NCI-H2196 (cell line): ENCODE measurements at regions not wholly inside any gene's neighbourhood (a gene's known extent, or its start where the extent isn't known, plus 50 kb on each side); places are given as distances from the start of the nearest gene placed in this dataset.

ENCODE experiments used
- DNase-seq: peaks from one replicate; lab custom pipeline; 2025; ENCODE audit not compliant: unreplicated experiment; lab: John Stamatoyannopoulos, UW

DNA sequence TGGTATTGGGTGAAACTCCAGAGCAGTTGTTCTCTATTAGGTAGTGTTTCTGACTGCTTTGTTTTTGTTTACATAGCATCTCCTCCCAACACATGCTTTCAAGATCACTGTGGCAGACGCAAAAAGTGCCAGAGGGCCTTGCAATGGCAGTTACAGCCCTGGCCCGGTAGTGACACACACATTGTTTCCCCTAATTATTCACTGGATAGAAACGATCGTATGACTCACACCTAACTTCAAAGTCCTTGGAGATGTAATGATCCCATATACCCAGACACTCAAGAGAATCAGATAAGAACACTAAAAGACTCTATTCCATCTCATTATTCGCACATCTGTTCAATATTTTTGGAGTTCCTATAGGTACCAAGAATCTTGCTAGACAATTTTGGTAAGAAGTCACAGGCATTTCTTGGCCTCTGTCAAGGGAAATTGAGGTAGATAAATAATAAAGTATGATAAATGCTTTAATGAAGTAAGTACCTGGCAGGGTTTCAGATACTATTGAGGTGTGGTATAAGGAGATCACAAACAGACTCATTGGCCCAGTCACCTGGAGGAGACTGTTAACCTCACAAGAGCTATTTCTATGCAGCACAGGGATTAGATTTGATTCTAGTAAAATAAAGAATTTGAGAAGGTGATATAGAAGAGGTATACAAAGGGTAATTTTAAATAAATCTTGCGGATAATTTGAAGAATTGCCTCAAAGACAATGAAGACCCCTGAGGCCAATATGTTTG is 485.3 kb downstream of the SLITRK6 start:
- peak; percentile 13 for DNase-seq

DNA sequence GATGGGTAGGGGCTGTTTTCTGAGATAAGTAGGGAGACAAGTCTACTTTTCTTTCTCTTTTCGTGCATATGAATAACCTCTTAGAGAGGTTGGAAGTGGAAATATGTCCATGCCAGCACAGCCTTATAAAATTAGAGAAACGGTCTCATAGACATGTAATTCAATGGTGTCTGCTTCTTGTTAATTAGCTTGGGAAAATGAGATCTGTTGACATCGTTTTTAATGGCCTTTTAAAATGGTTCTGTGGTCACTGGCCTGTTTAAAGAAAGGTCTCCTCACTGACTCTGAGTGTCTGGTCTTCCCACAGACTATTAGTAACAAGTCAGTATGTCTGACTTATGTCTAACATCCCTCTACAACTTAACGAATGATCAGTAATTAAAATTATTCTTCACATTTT is 487.1 kb downstream of the SLITRK6 start:
- DNase-seq, result no peak

DNA sequence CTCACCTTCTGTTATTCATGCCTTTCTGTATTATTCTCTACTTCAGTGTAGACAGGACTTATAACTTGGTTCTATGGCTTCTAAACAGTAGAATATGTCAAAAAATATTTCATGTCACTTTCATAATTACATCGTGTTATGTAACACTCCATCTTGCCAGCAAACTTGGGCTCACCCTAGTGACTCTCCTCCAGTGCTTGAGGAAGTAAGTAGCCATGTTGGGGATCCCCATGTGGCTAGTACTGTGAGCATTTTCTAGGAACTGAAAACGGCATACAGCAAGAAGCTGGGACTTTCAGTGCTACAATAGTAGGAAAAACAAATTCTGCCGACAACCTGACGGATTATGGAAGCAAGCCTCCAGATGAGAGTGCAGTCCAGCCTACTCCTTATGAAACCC is 495.6 kb downstream of the SLITRK6 start:
- DNase-seq, result no peak

DNA sequence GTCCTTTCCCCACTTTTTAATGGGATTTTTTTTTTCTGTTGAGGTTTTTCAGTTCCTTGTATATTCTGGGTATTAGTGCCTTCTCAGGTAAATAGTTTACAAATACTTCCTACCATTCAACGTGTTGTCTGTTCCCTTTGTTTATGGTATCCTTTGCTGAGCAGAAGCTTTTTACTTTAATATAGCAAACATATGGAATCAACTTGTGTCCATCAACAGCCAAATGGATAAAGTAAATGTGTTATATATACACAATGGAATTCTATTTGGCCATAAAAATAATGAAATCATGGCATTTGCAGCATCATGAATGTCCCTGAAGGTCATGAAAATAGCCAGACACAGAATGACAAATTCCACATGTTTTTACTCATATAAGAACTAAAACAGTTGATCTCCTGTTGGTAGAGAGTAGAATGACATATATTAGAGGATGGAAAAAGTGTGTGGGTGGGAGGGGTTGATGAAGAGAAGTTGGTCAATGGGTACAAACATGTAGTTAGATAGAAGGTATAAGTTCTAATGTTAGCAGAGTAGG is 500.8 kb downstream of the SLITRK6 start:
- no peak for DNase-seq

DNA sequence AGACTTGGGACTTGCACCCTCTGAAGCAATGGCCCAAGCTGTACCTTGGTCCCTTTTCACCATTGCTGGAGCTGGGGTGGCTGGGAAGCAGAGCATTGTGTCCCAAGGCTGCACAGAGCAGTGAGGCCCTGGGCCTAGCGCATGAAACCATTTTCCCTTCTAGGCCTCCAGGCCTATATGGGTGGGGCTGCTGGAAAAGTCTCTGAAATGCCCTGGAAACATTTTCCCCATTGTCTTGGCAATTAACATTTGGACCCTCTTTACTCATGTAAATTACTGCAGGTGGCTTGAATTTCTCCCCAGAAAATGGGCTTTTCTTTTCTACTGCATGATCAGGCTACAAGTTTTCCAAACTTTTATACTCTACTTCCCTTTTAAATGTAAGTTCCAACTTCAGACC is 510.5 kb downstream of the SLITRK6 start:
- DNase-seq, result no peak

DNA sequence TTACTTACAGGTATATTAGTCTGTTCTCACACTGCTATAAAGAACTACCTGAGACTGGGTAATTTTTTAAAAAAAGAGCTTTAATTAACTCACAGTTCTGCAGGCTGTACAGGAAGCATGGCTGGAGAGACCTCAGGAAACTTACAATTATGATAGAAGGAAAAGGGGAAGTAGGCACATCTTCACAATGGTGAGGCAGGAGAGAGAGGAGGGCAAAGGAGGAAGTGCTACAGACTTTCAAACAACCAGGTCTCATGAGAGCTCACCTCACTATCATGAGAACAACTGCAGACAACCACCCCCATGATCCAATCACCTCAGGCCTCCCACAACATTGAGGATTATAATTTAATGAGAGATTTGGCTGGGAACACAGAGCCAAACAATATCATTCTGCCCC is 511.7 kb downstream of the SLITRK6 start:
- no peak for DNase-seq

DNA sequence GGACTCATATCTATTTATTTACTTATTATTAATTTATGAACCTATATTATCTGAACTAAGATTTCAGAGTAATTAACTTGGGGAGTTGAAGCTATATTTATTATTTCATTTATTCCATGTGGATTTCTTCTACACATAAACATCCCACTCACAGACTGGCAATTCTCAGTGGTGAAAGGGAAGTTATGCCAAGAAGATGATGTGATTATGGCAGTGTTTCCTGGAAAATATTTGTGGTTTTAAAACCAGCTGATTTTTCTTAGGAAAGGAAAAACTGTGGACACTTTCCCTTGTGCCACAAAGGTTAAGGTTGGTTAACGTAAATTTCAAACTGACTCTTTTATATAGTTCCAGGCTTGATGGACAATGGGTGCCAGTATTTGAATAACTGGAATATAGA is 513.1 kb downstream of the SLITRK6 start:
- DNase-seq, result no peak

DNA sequence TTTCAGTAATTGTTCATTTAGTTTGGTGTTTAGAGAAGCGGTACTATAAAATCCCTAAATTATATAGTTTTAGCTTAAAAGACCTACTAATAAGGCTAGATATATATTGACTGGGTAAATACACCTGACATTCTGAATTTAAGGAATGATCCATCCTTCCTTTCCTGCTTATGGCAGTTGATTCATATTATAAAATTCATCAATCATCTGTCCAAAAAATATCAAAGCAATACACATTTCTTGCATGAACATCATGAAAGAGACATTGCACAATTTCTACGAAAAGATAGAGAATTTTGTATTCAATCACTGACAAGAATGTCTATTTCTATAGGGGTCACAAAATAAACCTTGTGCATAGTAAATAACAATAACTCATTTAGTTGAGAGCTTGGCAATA is 514.9 kb downstream of the SLITRK6 start:
- DNase-seq, result no peak

DNA sequence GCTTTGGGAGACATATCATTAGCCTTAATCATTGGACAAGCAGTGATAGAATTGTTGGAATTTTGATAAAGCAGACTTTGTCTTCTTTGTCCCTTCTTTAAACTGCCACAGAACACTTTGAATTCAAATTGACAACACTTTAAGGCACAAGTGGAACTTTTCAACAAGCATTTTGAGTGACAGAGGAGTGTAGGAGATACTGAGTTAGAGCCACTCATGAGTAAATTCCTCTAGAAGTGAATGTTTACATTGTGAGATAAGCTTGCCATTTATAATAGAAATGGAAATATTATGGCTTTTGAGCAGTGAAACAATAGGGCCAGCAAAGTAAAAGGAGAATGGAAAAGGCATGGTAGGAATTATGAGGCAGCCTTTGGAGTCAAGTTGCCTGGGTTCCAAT is 515.8 kb downstream of the SLITRK6 start:
- no peak for DNase-seq

DNA sequence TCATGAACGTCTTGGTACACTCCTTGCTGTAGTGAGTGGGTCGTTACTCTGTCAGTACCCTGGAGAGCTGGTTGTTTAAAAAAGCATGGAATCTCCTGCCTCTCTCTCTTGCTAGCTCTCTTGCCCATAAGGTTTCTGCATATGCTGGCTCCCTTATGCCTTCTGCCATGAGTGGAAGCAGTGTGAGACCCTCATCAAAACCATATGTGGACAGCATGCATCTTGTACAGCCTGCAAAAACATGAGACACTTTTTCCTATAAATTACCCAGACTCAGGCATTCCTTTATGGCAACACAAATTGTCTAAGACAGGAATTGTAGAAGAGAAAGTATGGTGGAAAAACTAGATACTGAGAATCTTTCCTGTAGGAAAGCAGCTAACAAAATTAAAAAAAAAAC is 516.3 kb downstream of the SLITRK6 start:
- no peak for DNase-seq

DNA sequence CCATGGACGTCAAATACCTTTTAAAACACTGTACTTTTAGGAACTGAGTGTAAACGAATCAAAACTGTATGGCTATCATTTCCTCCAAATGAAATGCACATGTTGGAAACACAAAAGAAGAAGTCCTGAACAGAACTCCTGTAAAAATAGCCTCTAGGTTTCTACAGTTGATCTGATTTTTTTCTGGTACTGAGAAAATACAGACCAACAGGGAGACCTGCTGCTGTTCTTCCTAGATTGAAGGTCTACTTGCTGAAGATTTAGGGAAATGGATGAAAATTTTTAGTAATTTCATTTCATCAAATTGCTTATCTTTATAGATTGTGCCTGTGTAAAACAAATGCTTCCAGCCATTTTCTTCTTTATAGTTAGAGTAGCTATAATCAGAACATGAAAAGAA is 520.4 kb downstream of the SLITRK6 start:
- DNase-seq, result no peak

DNA sequence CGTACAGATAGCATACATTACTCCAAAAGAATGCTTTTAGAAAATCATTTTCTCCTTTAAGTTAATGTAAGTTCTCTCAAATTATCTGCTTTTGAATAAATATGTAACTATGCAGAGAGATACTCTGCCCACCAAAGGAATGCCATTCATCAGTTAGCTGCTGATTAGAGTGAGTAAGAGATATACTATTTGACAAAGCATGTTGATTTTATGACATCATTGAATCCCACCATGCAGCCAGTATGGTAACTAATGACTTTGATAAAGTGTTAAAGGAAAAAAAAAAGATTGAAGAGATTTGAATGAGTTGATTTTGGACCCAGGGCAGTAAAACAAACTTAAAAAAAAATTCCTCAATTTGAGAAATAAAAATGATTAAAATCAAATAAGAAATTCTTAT is 521.5 kb downstream of the SLITRK6 start:
- no peak for DNase-seq

DNA sequence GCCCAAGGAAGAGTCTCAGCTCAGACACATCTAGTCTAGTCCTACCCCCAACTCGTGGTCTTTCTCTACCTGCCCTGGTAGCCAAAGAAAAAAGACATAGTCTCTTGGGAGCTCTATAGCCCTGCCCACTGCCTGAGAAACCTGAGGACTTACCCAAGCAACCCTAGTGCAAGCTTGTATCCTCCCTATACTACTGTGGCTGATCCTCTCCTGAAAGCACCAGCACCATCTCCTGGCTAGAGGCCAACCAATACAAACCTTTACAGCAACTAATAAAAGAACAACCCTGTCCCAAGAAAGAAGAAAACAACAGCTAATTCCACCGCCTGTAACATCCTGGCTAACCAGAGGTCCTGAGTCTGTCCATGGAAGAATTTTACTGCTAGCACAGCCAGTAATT is 532.4 kb downstream of the SLITRK6 start:
- no peak for DNase-seq

DNA sequence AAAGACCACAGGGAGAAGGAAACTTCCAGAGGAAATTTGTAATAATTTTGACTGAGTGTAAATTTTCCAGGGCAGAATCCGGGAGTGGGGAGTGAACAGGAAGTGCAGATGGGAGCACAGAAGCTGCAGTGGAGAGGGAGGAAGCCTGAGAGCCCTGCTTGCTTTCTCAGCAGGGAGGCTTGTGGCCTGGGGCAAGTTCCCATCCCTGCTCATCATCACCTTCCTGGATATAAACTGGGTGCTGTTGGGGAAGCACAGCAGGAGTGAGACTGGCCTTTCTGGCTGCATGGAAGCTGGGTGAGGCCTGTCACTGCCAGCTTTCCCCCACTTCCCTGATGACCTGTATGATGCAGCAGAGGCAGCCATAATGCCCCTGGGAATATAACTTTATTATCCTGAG is 532.9 kb downstream of the SLITRK6 start:
- no peak for DNase-seq

DNA sequence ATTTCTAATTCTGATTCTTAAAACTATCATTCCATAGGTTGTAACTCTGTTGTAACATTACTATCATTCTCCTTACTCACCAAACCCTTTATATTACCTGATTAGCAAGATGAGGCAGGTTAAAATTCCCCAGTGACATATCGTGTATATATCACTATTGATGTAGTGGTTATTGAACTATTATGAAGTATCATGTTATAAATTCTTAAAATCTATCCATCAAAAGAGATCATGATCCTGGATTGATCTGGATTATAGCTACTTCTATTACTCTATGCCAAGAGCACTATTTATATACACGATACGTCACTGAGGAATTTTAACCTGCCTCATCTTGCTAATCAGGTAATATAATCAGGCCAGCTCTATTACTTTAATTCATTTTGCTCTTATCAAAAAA is 533.9 kb downstream of the SLITRK6 start:
- DNase-seq, result no peak

DNA sequence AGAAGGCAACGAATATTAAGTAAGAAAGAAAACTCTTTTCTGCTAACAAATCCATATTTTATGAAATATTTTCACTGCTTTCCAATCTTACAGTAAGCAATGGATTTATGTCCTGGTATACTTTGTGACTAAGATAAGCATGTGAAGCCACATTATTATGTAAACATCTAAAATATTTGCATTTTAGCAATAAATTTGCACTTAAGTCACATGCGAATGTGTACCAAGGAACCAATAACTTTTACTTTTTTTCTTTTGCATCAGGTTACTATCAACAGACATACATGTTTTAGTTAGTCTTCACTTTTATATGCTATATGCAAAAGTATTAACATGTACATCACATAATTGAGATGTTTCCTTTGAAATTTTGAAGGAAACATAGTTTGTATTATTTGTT is 536.7 kb downstream of the SLITRK6 start:
- DNase-seq, result no peak

DNA sequence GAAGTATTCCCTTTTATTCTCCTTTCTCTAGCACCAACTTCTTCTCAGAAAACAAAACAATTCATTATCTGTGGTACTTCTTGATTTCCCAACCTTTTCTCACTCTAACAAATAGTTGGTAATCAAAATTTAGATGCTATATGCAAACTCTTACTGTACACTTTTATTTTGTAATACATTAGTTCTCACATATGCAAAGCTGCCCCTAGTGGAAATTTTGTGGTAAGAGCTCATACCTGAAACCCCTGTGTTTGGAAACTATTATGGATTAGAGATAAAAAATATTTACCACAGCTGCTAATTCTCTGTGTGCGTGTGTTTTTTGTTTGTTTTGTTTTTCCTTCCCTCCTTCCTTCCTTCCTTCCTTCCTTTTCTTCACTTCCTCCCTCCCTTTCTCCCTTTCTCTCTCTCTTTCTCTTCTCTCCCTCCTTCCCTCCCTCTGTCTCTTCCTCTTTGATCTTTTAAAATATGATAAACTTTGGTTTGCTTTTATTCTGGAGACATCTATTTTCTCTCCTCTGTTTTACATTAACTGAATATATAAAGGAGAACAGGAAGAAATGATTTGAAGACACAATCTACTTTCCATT is 537.4 kb downstream of the SLITRK6 start:
- DNase-seq, result no peak

DNA sequence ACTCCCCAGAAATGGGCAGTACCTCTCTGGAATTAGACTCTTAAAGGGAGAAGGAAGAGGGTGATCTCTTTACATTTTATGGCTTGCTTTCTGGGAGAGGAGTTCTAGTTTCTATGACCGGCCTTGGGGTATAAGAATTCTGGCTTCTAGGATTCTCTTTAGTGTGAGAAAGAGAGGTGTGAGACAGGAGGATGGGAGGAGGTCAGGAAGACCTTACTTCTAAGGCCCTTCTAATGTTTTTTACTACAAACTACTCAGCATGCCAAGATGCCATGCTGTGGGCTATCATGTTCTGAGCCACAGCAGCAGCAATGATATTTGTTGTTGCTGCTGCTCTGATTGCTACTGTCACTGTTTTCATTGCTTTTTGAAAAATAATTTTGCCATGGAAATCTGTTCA is 538.3 kb downstream of the SLITRK6 start:
- DNase-seq, result no peak

DNA sequence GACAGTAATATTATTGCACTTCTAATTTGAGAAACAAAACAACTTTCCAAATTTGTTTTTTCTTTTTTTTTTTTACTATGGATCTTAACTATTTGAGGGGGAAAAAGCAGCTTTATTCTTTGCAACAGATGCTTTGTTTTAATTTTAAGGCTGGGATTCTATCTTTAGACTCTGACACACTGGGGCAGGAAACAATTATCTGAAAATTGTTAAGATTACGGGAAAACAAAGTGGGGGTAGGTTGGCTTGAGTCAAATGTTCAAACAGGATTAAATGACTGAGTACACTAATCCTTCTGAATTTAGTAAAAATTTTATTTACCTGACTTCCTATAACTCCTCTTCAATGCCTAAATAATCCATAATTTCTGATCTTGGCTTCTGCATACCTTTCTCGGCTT is 543.2 kb downstream of the SLITRK6 start:
- DNase-seq, result no peak

DNA sequence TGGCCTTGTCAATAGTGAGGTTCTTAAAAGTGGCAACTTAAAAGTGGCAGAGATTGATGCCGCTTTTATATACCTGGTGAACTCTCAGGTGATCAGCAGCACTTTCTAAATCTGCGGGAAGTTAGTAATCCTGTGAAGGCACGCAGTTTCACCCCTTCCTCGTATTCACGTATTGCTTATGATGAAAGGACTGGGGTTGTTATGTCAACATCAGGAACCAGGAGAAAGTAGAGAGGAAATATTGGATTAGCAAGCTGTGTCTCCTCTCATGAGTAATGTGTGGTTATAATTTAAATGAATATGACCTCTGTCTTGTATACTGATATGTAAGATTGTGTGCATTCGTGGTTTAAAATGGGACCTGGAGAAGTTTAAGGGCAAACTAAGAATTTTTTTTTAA is 544.6 kb downstream of the SLITRK6 start:
- no peak for DNase-seq

DNA sequence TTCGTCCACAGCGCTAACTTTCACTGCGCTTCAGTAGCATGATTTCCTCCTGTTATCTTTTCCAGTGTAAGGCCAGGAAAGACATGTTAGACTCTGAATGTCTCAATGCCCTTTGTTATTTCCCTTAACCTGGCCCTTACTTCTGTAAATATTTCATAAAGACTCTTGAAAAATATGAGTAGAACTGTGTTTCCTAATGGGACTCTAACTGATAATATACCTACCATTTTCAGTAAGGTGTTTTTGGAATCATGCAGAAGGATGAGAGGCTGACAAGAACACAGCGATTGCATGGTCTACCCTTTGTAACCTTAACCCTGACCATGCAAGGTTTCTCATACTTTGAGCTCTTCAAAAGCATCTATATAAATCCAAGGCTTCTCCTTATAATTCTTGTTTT is 550.1 kb downstream of the SLITRK6 start:
- DNase-seq, result no peak

DNA sequence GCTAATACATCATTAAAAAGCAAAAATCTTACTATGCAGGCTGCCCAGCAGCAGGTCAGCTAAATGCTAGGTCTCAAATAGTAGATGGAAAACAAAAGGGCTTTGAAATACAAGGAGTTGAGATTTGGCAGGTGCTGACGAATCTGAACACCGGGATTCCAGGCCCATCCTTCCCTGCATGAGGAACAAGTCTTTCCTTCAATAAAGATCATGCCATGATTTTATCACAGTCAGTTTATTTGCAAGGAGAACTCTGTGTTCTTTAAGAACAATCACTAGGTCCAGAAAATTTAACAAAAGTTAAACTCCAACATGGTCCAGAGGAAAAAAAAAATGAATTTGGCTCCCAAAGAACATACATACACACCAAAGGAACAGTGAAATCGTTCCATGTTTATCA is 551.4 kb downstream of the SLITRK6 start:
- no peak for DNase-seq

DNA sequence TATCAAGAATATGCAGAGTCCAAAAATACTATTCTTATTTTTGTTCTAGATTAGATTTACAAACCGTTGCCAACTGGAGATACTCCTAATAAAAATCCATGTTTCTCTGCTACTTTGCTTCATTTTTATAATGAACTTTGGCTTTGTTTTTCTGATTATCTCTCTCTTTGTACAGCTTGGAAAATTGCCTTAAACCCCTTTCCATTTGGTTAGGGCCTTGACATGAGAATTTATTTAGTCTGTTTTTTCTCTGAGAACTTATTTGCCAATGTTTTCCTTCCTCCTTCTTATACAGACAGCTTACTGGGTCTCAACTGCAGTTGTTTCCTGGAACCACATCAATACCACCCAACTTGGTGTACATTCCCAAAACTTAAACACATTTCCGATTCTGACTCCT is 555.4 kb downstream of the SLITRK6 start:
- DNase-seq, result no peak
